Mesenchymal stem cell (in vitro differentiated cells and primary cell): ENCODE measurements at regions not wholly inside any gene's neighbourhood (a gene's known extent, or its start where the extent isn't known, plus 50 kb on each side); places are given as distances from the start of the nearest gene placed in this dataset.

Experiments used
- DNase-seq: peaks from one replicate; pipeline ENCODE4 v3.0.0-alpha.2; 2013
- H2AFZ ChIP-seq: one replicate; pipeline ENCODE4 v1.6.1; 2013; ENCODE audit warnings: low read depth, mild to moderate bottlenecking, control low read depth, inconsistent platforms, low read length, moderate library complexity
- H2AK5ac ChIP-seq: 2 replicates; pipeline ENCODE4 v1.6.1; 2013; ENCODE audit warnings: low read length, moderate library complexity, mild to moderate bottlenecking, inconsistent platforms; ENCODE audit not compliant: severe bottlenecking
- H2BK120ac ChIP-seq: one replicate; pipeline ENCODE4 v1.6.1; 2013; ENCODE audit warnings: low read depth, mild to moderate bottlenecking, inconsistent platforms, low read length, moderate library complexity
- H2BK12ac ChIP-seq, 2 experiments: one replicate each; pipeline ENCODE4 v1.6.1; 2013; ENCODE audit warnings: inconsistent platforms in 2 of 2, low read length in 2 of 2, mild to moderate bottlenecking in 2 of 2, moderate library complexity in 2 of 2, control low read depth in 1 of 2
- H2BK15ac ChIP-seq: one replicate; pipeline ENCODE4 v1.6.1; 2013; ENCODE audit warnings: mild to moderate bottlenecking, low read depth, inconsistent platforms; ENCODE audit not compliant: poor library complexity, severe bottlenecking
- H2BK5ac ChIP-seq: 2 replicates; pipeline ENCODE4 v1.6.1; 2013; ENCODE audit warnings: low read depth, mild to moderate bottlenecking, low read length, control low read depth, inconsistent platforms; ENCODE audit not compliant: poor library complexity, severe bottlenecking
- H3K14ac ChIP-seq, 2 experiments: one replicate each; pipeline ENCODE4 v1.6.1; 2013; ENCODE audit warnings: inconsistent platforms in 2 of 2, low read length in 2 of 2, control low read depth in 1 of 2, mild to moderate bottlenecking in 1 of 2, moderate library complexity in 1 of 2
- H3K18ac ChIP-seq, 2 experiments: one replicate each; pipeline ENCODE4 v1.6.1; 2013; ENCODE audit warnings: inconsistent platforms in 2 of 2, low read length in 2 of 2, control low read depth in 1 of 2, low read depth in 1 of 2, mild to moderate bottlenecking in 1 of 2
- H3K23ac ChIP-seq, 2 experiments: one replicate each; pipeline ENCODE4 v1.6.1; 2013; ENCODE audit warnings: inconsistent platforms in 2 of 2, low read length in 2 of 2, mild to moderate bottlenecking in 2 of 2, moderate library complexity in 2 of 2, control low read depth in 1 of 2
- H3K27ac ChIP-seq: 2 replicates; pipeline ENCODE4 v1.5.1; 2013; ENCODE audit warnings: mild to moderate bottlenecking, moderate library complexity, low read length, control low read depth, inconsistent platforms; ENCODE audit not compliant: poor library complexity, severe bottlenecking
- H3K27me3 ChIP-seq, 2 experiments: 2 replicates each; pipeline versions ENCODE4 v1.6.1 to v1.7.0; 2013; ENCODE audit warnings: low read length in 2 of 2, mild to moderate bottlenecking in 2 of 2, moderate library complexity in 2 of 2, control low read depth in 1 of 2, inconsistent platforms in 1 of 2; ENCODE audit not compliant: control insufficient read depth in 1 of 2, insufficient read depth in 1 of 2
- H3K36me3 ChIP-seq, 2 experiments: 2 replicates each; pipeline versions ENCODE4 v1.6.1 to v1.7.0; 2013; ENCODE audit warnings: low read length in 2 of 2, control low read depth in 1 of 2, inconsistent platforms in 1 of 2, low read depth in 1 of 2, mild to moderate bottlenecking in 1 of 2; ENCODE audit not compliant: insufficient read depth in 2 of 2, control insufficient read depth in 1 of 2
- H3K4ac ChIP-seq, 2 experiments: one replicate each; pipeline ENCODE4 v1.6.1; 2013; ENCODE audit warnings: inconsistent platforms in 2 of 2, low read length in 2 of 2, mild to moderate bottlenecking in 2 of 2, moderate library complexity in 2 of 2, control low read depth in 1 of 2, low read depth in 1 of 2
- H3K4me1 ChIP-seq: 2 replicates; pipeline ENCODE4 v1.6.1; 2013; ENCODE audit warnings: low read depth, low read length, control low read depth; ENCODE audit not compliant: control insufficient read depth, insufficient read depth
- H3K4me2 ChIP-seq: 2 replicates; pipeline ENCODE4 v1.6.1; 2013; ENCODE audit warnings: low read length, mild to moderate bottlenecking, inconsistent platforms; ENCODE audit not compliant: poor library complexity, severe bottlenecking
- H3K4me3 ChIP-seq, 2 experiments: 2 replicates each; pipeline versions ENCODE4 v1.5.1 to v1.7.0; 2013; ENCODE audit warnings: low read length in 2 of 2, mild to moderate bottlenecking in 2 of 2, control low read depth in 1 of 2, low read depth in 1 of 2; ENCODE audit not compliant: insufficient read depth in 1 of 2
- H3K79me1 ChIP-seq: replicated peaks from 2 replicates; pipeline ENCODE4 v1.6.1; 2013; ENCODE audit warnings: mild to moderate bottlenecking, control low read depth, low read length, inconsistent platforms; ENCODE audit not compliant: poor library complexity, severe bottlenecking
- H3K9ac ChIP-seq: 2 replicates; pipeline ENCODE4 v1.7.0; 2013; ENCODE audit warnings: mild to moderate bottlenecking, low read length, moderate library complexity
- H3K9me3 ChIP-seq: 2 replicates; pipeline ENCODE4 v1.7.0; 2013; ENCODE audit warnings: mild to moderate bottlenecking, low read length; ENCODE audit not compliant: control insufficient read depth
- H4K8ac ChIP-seq: one replicate; pipeline ENCODE4 v1.6.1; 2013; ENCODE audit warnings: inconsistent platforms, mild to moderate bottlenecking, low read length, moderate library complexity
- H4K91ac ChIP-seq: one replicate; pipeline ENCODE4 v1.6.1; 2013; ENCODE audit warnings: mild to moderate bottlenecking, low read length, inconsistent platforms
- WGBS: methylation state at CpG from one replicate; pipeline ENCODE4 v1.1.7; 2013; ENCODE audit warnings: mixed read lengths; 5-methylcytosine and 5-hydroxymethylcytosine counted together

DNA sequence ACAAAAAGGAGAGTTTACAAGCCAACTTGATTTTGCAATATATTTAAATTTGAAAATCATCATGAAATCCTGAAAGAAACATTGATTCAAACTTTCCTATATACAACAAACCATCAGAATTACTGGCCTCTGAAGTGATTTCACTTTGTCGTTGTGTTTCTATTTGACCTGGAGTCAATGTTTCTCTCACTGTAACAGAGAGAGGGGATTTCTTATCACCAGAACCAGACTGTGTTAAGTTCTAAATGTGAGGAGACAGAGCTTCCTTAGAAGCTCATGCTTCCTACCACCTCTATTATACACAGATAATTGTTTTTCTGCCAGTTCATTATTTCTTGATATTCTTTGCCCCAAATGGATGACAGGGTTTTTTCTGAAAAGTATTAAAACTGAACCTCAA lies 245.0 kb upstream of the RND3 start:
- no CpG with 5 or more reads among the region's 1 CpG for WGBS
- H4K8ac ChIP-seq, result no peak overlapping the region

DNA sequence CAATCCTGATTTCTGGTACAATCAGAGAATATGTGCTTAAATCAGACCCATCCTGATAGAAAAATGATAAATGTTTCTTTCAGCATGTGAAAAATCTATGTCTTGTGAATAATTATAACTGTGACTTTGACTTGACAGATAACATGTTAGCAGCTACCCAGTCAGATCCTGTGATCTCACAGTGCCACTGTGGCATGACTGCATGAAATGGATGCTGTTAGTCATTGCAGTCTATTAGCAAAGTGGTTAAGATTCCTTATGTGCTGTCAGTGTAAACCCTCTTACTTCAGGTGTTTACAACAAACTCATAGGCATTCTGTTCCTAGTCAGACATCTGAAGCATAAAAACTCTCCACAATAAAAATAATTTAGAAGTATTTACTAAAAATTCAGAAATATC lies 244.6 kb upstream of the RND3 start:
- H3K4me1 ChIP-seq, result no peaks in the 10 kb centered on the region
- H3K4me3 ChIP-seq, result no peak overlapping the region
- H2BK5ac ChIP-seq, result no peak overlapping the region
- H3K9me3 ChIP-seq, result no peaks in the 10 kb centered on the region
- H3K23ac ChIP-seq, result no peak overlapping the region
- H2BK12ac ChIP-seq, result no peak overlapping the region
- H2AFZ ChIP-seq, result no peak overlapping the region
- no peak overlapping the region for H4K8ac ChIP-seq
- no peak overlapping the region for H2AK5ac ChIP-seq
- no peak overlapping the region for H3K14ac ChIP-seq
- DNase-seq, result peak; percentile 60
- H2BK15ac ChIP-seq, result no peak overlapping the region
- H3K4ac ChIP-seq, result no peak overlapping the region
- H2BK120ac ChIP-seq, result no peak overlapping the region
- no peak overlapping the region for H3K4me2 ChIP-seq
- H3K18ac ChIP-seq, result no peak overlapping the region
- H3K36me3 ChIP-seq, result no peaks in the 10 kb centered on the region
- no peak overlapping the region for H4K91ac ChIP-seq
- no peak overlapping the region for H3K27ac ChIP-seq
- H3K79me1 ChIP-seq, result no peaks in the 10 kb centered on the region
- peak overlapping the region; percentile 70 for H3K9ac ChIP-seq
- H3K27me3 ChIP-seq, result no peaks in the 10 kb centered on the region

More for the DNA sequence above, 245.0 kb upstream of the RND3 start:
- no peaks in the 10 kb centered on the region for H3K9me3 ChIP-seq
- H3K18ac ChIP-seq, result no peak overlapping the region
- no peaks in the 10 kb centered on the region for H3K79me1 ChIP-seq
- H4K91ac ChIP-seq, result no peak overlapping the region
- H3K14ac ChIP-seq, result no peak overlapping the region
- H3K23ac ChIP-seq, result no peak overlapping the region
- no peak overlapping the region for H3K4me2 ChIP-seq
- no peak for DNase-seq
- H3K27ac ChIP-seq, result no peak overlapping the region
- H3K9ac ChIP-seq, result peak overlapping the region; percentile 70
- H2BK120ac ChIP-seq, result no peak overlapping the region
- no peaks in the 10 kb centered on the region for H3K36me3 ChIP-seq
- no peak overlapping the region for H2AK5ac ChIP-seq
- H2BK12ac ChIP-seq, result no peak overlapping the region
- no peaks in the 10 kb centered on the region for H3K4me1 ChIP-seq
- H3K4me3 ChIP-seq, result no peak overlapping the region
- no peak overlapping the region for H3K4ac ChIP-seq
- no peak overlapping the region for H2BK15ac ChIP-seq
- no peak overlapping the region for H2AFZ ChIP-seq
- no peaks in the 10 kb centered on the region for H3K27me3 ChIP-seq
- no peak overlapping the region for H2BK5ac ChIP-seq

DNA sequence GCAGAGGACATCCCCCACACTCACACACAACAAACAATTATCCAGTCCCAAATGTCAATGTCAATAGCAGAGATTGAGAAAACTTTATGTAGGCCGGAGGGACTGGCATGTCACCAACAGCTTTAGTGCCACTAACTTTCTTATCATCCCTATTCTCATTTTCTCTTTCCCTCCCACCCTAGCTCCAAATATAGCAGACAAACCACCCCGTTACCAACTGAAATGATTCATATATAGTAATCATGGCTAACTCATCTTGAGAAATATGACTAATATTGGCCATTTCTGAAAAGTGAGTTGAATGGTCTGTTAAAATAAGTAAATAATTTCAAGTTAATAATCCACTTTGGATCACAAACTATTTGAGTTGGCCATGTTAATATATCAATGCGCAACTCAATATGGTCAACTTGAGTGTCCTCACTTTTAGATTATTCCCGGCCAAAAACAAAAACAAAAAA lies 242.1 kb upstream of the RND3 start:
- Histone ChIP-seq H3K9me3 (no peaks in the 10 kb centered on the region), H3K4me2 (no peak overlapping the region), H3K23ac (no peak overlapping the region), H3K18ac (no peak overlapping the region), H3K4me1 (no peaks in the 10 kb centered on the region), H2BK15ac (no peak overlapping the region), H4K91ac (no peak overlapping the region), H2BK120ac (no peak overlapping the region), H3K9ac (no peak overlapping the region), H3K4ac (no peak overlapping the region), H3K27me3 (no peaks in the 10 kb centered on the region), H3K27ac (no peak overlapping the region), H2AFZ (no peak overlapping the region), H3K4me3 (no peak overlapping the region), H3K36me3 (no peaks in the 10 kb centered on the region), H2BK12ac (no peak overlapping the region), H2AK5ac (no peak overlapping the region), H4K8ac (no peak overlapping the region), H3K79me1 (no peaks in the 10 kb centered on the region), H3K14ac (no peak overlapping the region), H2BK5ac (no peak overlapping the region)
- 94% methylated on average over 3 of the region's 4 CpGs for WGBS
- DNase-seq, result no peak

DNA sequence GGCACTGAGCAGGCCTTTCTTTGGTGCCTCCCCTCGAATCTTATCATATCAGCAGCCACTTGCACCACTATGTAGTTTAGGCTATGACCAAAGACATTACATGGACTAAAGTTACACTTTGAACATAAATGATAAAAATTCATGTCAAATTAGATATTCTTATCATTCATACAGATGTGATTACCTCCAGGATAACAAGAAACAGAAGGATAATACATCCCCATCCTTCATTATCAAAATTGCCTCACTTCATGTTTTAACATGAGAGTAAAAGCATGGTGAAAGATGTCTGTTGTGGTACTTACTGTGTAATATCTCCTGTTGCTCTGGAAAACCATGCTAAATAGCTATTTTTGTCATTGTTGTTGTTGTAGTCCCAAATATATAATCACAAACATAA lies 230.8 kb upstream of the RND3 start:
- Histone ChIP-seq H3K4me1 (no peaks in the 10 kb centered on the region), H3K36me3 (no peaks in the 10 kb centered on the region), H2AFZ (no peak overlapping the region), H3K4ac (no peak overlapping the region), H2BK15ac (no peak overlapping the region), H2BK5ac (no peak overlapping the region), H3K4me3 (no peak overlapping the region), H3K14ac (no peak overlapping the region), H3K9ac (no peak overlapping the region), H2AK5ac (no peak overlapping the region), H4K91ac (no peak overlapping the region), H3K9me3 (no peaks in the 10 kb centered on the region), H3K27ac (no peak overlapping the region), H4K8ac (no peak overlapping the region), H3K79me1 (no peaks in the 10 kb centered on the region), H3K18ac (no peak overlapping the region), H3K27me3 (no peaks in the 10 kb centered on the region), H3K23ac (no peak overlapping the region), H2BK120ac (no peak overlapping the region), H2BK12ac (no peak overlapping the region), H3K4me2 (no peak overlapping the region)
- DNase-seq, result no peak
- no CpG with 5 or more reads among the region's 1 CpG for WGBS
